IPS-18a (cell line): ENCODE measurements at regions not wholly inside any gene's neighbourhood (a gene's known extent, or its start where the extent isn't known, plus 50 kb on each side); places are given as distances from the start of the nearest gene placed in this dataset.

Experiments
- H3K27ac ChIP-seq: one replicate; pipeline ENCODE4 v1.5.1; 2013; ENCODE audit warnings: low read length
- H3K27me3 ChIP-seq: one replicate; pipeline ENCODE4 v1.6.1; 2013; ENCODE audit warnings: mild to moderate bottlenecking, low read length; ENCODE audit not compliant: control insufficient read depth, insufficient read depth
- H3K36me3 ChIP-seq: one replicate; pipeline ENCODE4 v1.6.1; 2013; ENCODE audit warnings: low read depth, low read length; ENCODE audit not compliant: control insufficient read depth
- H3K4me1 ChIP-seq: one replicate; pipeline ENCODE4 v1.6.1; 2013; ENCODE audit warnings: low read depth, low read length; ENCODE audit not compliant: control insufficient read depth
- H3K4me3 ChIP-seq: one replicate; pipeline ENCODE4 v1.5.1; 2013; ENCODE audit warnings: low read length
- H3K9ac ChIP-seq: one replicate; pipeline ENCODE4 v1.6.1; 2013; ENCODE audit warnings: mild to moderate bottlenecking, low read length, moderate library complexity
- H3K9me3 ChIP-seq: one replicate; pipeline ENCODE4 v1.6.1; 2013; ENCODE audit warnings: low read depth, low read length; ENCODE audit not compliant: control insufficient read depth

DNA sequence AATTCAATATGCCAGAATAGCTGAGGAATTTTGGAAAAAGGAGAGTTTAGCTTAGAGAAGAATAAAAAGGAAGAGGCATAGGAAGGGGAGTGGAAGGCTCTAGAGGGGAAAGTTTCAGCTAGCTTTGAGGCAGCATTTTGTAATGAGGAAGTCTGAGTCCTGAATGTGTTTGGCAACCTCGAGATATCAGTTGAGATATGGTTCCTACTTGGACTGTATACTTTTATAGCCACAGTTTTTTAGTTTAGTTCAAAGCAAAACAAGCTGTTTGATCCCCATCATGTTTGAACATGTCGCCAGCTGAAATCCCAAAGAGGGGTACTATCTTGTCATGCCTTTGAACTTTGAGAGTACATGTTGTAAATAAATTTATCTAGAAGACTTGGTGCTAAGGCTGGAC lies 559.0 kb upstream of the FTMT start:
- H3K27ac ChIP-seq, result no peak overlapping the region
- no peaks in the 10 kb centered on the region for H3K36me3 ChIP-seq
- H3K9me3 ChIP-seq, result no peaks in the 10 kb centered on the region
- no peak overlapping the region for H3K9ac ChIP-seq
- no peaks in the 10 kb centered on the region for H3K27me3 ChIP-seq
- no peak overlapping the region for H3K4me3 ChIP-seq
- no peaks in the 10 kb centered on the region for H3K4me1 ChIP-seq

DNA sequence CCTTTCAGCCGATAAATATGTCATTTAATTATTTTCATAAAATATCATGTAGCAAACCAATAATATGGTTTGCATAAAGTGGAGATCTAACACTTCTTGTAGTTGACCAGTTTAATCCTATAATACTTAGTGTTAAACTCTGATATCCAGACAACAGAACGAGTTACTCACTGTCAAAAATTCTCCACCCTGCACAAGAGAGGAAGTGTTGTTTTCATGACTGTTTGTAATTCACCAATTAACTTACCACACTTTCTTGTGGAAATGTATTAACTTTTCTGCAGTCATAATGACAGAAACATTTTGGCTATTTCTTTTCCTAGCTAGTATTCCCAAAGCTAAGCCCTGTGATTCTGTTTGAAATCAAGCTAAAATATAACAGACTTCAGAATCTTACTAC lies 555.3 kb upstream of the FTMT start:
- H3K36me3 ChIP-seq, result no peaks in the 10 kb centered on the region
- H3K4me3 ChIP-seq, result no peak overlapping the region
- H3K9ac ChIP-seq, result no peak overlapping the region
- no peaks in the 10 kb centered on the region for H3K9me3 ChIP-seq
- no peaks in the 10 kb centered on the region for H3K27me3 ChIP-seq
- no peak overlapping the region for H3K27ac ChIP-seq
- no peaks in the 10 kb centered on the region for H3K4me1 ChIP-seq

DNA sequence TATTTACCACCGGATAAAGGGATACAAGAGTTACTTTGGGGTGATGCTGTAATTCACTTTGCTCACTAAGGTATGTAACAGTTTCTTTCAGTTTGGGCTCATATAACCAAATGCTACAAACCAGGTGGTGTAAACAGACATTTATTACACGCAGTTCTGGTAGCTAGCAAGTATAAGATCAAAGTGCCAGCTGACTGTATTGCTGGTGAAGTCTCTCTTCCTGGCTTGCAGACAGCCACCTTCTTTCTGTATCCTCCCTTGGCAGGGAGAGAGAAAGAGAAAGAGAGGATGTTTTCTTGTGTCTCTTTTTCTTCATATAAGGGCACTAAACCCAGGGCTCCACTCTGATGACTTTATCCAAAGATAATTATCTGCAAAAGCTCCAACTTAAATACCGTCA lies 552.5 kb upstream of the FTMT start:
- no peak overlapping the region for H3K9ac ChIP-seq
- H3K27me3 ChIP-seq, result no peaks in the 10 kb centered on the region

DNA sequence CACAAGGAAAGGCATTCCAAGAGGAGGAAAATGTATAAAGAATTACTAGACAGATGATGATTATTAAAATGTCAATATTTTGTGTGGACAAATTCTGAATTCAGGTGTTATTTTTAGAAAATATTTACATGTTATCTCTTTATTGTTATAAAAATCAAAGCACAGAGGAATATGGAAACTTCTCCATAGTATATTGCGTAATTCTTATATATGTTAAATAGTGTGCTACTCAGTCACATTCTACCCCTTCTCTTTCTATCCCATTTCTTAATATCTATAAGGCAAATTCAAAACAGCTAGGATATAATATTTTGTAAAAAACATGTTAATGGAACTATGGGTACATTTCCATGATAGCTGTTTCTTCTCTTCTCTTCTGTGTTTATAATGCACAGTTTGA lies 546.8 kb upstream of the FTMT start:
- Histone ChIP-seq H3K27ac (no peak overlapping the region), H3K9me3 (no peaks in the 10 kb centered on the region), H3K27me3 (no peaks in the 10 kb centered on the region), H3K9ac (no peak overlapping the region), H3K36me3 (no peaks in the 10 kb centered on the region), H3K4me3 (no peak overlapping the region), H3K4me1 (no peaks in the 10 kb centered on the region)

More for the DNA sequence above, 552.5 kb upstream of the FTMT start:
- no peaks in the 10 kb centered on the region for H3K9me3 ChIP-seq
- no peak overlapping the region for H3K27ac ChIP-seq
- H3K36me3 ChIP-seq, result no peaks in the 10 kb centered on the region
- H3K4me3 ChIP-seq, result no peak overlapping the region
- H3K4me1 ChIP-seq, result no peaks in the 10 kb centered on the region

DNA sequence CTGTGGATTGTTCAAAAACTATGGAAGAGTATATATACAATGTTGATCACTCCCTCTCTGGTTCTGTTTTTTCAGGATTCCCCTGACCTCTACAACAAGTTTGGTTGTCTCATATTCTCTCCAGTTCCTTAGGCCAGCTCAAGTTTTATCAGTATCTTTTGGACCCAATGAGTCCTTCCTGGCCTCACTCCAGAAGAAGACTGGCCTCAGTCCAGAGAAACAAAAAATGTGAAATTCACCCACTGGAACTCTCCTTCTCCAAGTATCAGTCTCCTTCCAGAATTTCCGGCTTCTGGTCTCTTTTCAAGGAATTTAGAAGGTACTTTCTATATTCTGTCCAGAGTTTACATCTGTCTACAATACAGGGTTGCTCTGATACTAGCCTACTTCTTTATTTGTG lies 537.8 kb upstream of the FTMT start:
- no peaks in the 10 kb centered on the region for H3K27me3 ChIP-seq
- H3K4me1 ChIP-seq, result no peaks in the 10 kb centered on the region
- H3K9ac ChIP-seq, result no peak overlapping the region
- no peak overlapping the region for H3K4me3 ChIP-seq
- no peak overlapping the region for H3K27ac ChIP-seq
- H3K9me3 ChIP-seq, result no peaks in the 10 kb centered on the region
- no peaks in the 10 kb centered on the region for H3K36me3 ChIP-seq

DNA sequence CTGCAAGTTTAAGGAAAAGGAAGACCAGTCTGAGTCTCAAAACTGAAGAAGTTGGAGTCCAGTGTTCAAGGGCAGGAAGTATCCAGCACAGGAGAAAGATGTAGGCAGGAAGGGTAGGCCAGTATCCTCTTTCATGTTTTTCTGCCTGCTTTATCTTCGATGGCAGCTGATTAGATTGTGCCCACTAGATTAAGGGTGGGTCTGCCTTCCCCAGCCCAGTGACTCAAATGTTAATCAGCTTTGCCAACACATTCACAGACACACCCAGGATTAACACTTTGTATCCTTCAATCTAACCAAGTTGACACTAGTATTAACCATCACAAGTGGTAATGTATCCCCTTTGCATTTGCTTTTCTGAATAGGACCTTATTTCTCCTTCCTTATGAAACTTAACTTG lies 535.9 kb upstream of the FTMT start:
- no peak overlapping the region for H3K4me3 ChIP-seq
- no peaks in the 10 kb centered on the region for H3K27me3 ChIP-seq
- H3K4me1 ChIP-seq, result no peaks in the 10 kb centered on the region
- no peaks in the 10 kb centered on the region for H3K9me3 ChIP-seq
- H3K9ac ChIP-seq, result no peak overlapping the region
- H3K36me3 ChIP-seq, result no peaks in the 10 kb centered on the region
- no peak overlapping the region for H3K27ac ChIP-seq

DNA sequence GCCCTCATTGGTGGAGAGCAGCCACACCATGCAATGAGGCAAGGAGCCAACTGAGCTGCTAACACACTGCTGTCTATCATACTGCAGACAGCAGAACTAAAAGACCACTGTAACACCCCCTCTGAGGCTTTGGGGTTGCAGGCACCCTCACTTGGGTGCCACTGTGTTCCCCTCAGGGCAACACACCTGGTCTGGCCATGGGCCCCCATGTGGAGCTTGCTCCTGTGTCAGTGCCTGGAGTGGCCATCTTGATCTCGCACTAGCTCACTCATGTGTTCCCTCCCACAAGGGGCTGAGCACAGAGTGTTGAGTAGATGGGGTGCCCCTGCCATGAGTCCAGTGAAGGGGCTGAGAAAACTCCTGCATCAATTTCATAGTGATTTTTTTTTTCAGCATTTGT lies 532.4 kb upstream of the FTMT start:
- H3K4me1 ChIP-seq, result no peaks in the 10 kb centered on the region
- no peak overlapping the region for H3K27ac ChIP-seq
- H3K27me3 ChIP-seq, result no peaks in the 10 kb centered on the region
- H3K36me3 ChIP-seq, result no peaks in the 10 kb centered on the region
- H3K9ac ChIP-seq, result no peak overlapping the region
- no peaks in the 10 kb centered on the region for H3K9me3 ChIP-seq
- H3K4me3 ChIP-seq, result no peak overlapping the region

DNA sequence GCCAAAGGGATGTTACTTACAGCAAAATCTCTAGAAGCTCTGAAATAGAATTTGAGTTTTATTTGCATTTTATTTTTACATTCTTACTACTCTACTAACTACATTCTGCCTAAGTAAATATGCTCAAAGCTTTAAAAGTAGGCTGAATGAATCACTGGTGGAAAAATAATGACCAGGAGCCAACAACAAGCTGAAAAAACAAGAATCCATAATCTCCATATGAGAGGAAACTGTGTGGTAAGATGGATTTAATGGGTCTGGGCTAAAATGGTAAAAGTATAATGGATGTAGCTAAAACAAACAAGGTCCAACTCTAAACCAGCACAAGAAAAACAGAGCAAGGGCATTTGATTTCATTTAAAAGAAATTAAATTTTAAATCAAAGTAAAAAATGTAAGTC lies 525.8 kb upstream of the FTMT start:
- Histone ChIP-seq H3K4me1 (no peaks in the 10 kb centered on the region), H3K27ac (no peak overlapping the region), H3K9me3 (no peaks in the 10 kb centered on the region), H3K4me3 (no peak overlapping the region), H3K27me3 (no peaks in the 10 kb centered on the region), H3K9ac (no peak overlapping the region), H3K36me3 (no peaks in the 10 kb centered on the region)

DNA sequence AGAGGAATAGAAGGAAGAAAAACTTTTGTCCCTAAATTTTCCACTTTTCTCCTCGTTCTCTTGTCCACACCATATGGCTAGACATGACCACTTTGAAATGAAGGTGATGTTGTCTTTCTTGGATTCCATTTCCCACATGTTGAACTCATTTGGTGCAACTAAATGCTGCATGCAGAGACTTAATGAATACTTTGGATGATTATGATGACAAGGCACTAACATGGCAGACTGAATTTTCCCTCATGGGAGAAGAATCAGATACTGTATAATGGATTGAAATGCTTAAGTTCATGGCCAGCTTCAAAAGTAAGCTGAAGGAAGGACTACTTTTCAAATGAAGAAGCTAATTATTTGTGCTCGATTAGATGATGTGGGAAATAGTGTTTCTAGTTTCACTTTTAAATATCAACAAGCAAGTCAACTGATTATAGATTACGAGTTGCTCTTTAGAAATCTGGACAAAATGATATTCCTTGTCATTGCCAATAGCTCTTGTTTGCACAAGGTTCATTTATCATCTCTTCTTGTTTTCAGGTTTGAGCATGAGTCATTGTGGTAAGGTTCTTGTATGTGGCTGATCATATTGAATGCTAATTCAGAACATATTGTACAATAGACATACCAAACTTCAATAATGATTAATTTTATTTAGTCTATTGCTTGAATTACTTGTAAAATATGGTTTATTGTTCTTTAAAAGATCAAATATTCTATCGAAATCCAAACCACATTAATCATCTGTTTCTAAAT lies 501.3 kb upstream of the FTMT start:
- no peaks in the 10 kb centered on the region for H3K9me3 ChIP-seq
- H3K4me3 ChIP-seq, result no peak overlapping the region
- H3K27me3 ChIP-seq, result no peaks in the 10 kb centered on the region
- no peak overlapping the region for H3K27ac ChIP-seq
- no peaks in the 10 kb centered on the region for H3K36me3 ChIP-seq
- no peaks in the 10 kb centered on the region for H3K4me1 ChIP-seq
- H3K9ac ChIP-seq, result no peak overlapping the region

DNA sequence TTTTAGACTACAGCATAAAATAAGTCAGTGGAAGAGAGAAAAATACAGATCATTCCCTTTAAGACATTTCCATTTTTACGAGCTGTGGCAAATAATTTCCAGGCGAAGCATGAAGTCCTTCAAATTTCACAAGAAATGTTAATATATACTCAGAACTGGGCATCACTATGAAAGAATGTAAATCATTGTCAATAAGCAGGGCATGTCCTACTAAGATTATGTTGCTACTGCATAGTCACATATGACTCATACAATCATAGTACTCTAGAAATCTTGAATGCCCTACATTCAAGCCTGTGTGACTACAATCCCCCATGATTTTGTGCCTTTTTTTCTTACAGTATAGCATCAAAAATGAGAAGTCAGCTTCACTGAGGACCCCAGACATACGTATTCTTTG lies 485.2 kb upstream of the FTMT start:
- Histone ChIP-seq H3K27ac (no peak overlapping the region), H3K4me3 (no peak overlapping the region), H3K27me3 (no peaks in the 10 kb centered on the region), H3K36me3 (no peaks in the 10 kb centered on the region), H3K9ac (no peak overlapping the region), H3K9me3 (no peaks in the 10 kb centered on the region), H3K4me1 (no peaks in the 10 kb centered on the region)

DNA sequence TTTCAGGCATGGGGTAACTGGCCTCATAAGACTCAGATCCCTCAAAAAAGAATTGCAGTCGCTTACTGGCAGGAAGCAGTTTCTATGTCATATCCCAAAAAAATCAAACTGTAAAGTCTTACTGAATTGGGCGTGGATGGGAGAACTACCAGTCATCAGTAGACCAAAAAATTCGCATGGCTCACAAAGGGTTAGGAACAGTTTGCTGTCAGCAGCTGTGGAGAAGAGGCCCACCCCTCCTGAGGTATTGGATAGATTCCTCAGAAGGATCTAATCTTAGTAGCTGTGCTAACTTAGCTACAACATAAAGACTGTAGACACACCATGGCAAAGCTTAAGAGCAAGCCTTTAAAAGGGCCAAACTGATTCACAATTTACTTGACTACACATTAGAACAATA lies 478.3 kb upstream of the FTMT start:
- H3K27ac ChIP-seq, result no peak overlapping the region
- no peak overlapping the region for H3K9ac ChIP-seq
- no peak overlapping the region for H3K4me3 ChIP-seq
- no peaks in the 10 kb centered on the region for H3K27me3 ChIP-seq
- no peaks in the 10 kb centered on the region for H3K4me1 ChIP-seq
- H3K9me3 ChIP-seq, result no peaks in the 10 kb centered on the region
- no peaks in the 10 kb centered on the region for H3K36me3 ChIP-seq

DNA sequence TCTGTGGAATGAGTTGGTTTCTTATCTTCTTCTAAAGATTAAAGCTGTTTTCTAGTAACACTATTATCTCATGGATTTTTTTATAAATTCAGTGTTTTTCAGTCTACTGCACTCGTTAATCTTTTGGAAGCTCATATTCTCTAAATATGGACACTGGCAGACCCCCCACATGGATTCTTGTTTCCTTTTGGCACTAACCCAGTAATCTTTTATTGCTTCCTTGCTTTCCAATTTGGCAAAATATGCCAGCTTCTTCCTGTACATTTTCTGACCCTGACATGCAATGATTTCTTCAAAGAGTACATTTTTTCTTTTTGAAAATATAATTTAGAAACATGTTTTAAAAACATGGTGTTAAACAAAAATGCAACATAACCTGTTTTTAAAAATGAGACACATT lies 474.2 kb upstream of the FTMT start:
- H3K4me1 ChIP-seq, result no peaks in the 10 kb centered on the region
- H3K9me3 ChIP-seq, result no peaks in the 10 kb centered on the region
- H3K4me3 ChIP-seq, result no peak overlapping the region
- no peaks in the 10 kb centered on the region for H3K27me3 ChIP-seq
- no peaks in the 10 kb centered on the region for H3K36me3 ChIP-seq
- no peak overlapping the region for H3K27ac ChIP-seq
- H3K9ac ChIP-seq, result no peak overlapping the region
